HL-60 (cell line): ENCODE measurements at regions not wholly inside any gene's neighbourhood (a gene's known extent, or its start where the extent isn't known, plus 50 kb on each side); places are given as distances from the start of the nearest gene placed in this dataset.

Source experiments
- GABPA ChIP-seq: IDR thresholded peaks from 2 replicates; pipeline ENCODE4 v1.6.1; 2012; ENCODE audit warnings: low read depth
- POLR2AphosphoS5 ChIP-seq: IDR thresholded peaks from 2 replicates; pipeline ENCODE4 v1.6.1; 2012; ENCODE audit warnings: low read depth
- SPI1 ChIP-seq: IDR thresholded peaks from 2 replicates; pipeline ENCODE4 v1.6.1; 2012; ENCODE audit warnings: low read depth, mild to moderate bottlenecking, borderline replicate concordance
- TF ChIP-seq, protein P1 (sequence below): IDR thresholded peaks from one replicate; pipeline ENCODE4 v1.5.1; 2011; ENCODE audit warnings: low read length, control low read depth, inconsistent platforms; ENCODE audit not compliant: insufficient read depth
- TF ChIP-seq, protein P2 (sequence below): IDR thresholded peaks from 2 replicates; pipeline ENCODE4 v1.6.1; 2012; ENCODE audit warnings: low read depth; ENCODE audit not compliant: insufficient replicate concordance

- TF ChIP-seq, protein P1, sequence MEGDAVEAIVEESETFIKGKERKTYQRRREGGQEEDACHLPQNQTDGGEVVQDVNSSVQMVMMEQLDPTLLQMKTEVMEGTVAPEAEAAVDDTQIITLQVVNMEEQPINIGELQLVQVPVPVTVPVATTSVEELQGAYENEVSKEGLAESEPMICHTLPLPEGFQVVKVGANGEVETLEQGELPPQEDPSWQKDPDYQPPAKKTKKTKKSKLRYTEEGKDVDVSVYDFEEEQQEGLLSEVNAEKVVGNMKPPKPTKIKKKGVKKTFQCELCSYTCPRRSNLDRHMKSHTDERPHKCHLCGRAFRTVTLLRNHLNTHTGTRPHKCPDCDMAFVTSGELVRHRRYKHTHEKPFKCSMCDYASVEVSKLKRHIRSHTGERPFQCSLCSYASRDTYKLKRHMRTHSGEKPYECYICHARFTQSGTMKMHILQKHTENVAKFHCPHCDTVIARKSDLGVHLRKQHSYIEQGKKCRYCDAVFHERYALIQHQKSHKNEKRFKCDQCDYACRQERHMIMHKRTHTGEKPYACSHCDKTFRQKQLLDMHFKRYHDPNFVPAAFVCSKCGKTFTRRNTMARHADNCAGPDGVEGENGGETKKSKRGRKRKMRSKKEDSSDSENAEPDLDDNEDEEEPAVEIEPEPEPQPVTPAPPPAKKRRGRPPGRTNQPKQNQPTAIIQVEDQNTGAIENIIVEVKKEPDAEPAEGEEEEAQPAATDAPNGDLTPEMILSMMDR = no peak
- TF ChIP-seq POLR2AphosphoS5 (no peak), GABPA (no peak), SPI1 (no peak)
- TF ChIP-seq, protein P2, sequence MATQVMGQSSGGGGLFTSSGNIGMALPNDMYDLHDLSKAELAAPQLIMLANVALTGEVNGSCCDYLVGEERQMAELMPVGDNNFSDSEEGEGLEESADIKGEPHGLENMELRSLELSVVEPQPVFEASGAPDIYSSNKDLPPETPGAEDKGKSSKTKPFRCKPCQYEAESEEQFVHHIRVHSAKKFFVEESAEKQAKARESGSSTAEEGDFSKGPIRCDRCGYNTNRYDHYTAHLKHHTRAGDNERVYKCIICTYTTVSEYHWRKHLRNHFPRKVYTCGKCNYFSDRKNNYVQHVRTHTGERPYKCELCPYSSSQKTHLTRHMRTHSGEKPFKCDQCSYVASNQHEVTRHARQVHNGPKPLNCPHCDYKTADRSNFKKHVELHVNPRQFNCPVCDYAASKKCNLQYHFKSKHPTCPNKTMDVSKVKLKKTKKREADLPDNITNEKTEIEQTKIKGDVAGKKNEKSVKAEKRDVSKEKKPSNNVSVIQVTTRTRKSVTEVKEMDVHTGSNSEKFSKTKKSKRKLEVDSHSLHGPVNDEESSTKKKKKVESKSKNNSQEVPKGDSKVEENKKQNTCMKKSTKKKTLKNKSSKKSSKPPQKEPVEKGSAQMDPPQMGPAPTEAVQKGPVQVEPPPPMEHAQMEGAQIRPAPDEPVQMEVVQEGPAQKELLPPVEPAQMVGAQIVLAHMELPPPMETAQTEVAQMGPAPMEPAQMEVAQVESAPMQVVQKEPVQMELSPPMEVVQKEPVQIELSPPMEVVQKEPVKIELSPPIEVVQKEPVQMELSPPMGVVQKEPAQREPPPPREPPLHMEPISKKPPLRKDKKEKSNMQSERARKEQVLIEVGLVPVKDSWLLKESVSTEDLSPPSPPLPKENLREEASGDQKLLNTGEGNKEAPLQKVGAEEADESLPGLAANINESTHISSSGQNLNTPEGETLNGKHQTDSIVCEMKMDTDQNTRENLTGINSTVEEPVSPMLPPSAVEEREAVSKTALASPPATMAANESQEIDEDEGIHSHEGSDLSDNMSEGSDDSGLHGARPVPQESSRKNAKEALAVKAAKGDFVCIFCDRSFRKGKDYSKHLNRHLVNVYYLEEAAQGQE = no peak
Observed at GRCh38 chr13:22618002-22618401, 562.8 kb upstream of the SGCG start.
